A204.1 (cell line): ENCODE measurements at regions not wholly inside any gene's neighbourhood (a gene's known extent, or its start where the extent isn't known, plus 50 kb on each side); places are given as distances from the start of the nearest gene placed in this dataset.
"Not testable (repeated sequence)": the region's sequence is repeated elsewhere in the genome, so short reads cannot be mapped to it uniquely, and the experiment has no call there.

Experiments
- FAIRE-seq: peaks from 2 replicates; lab custom pipeline; 2012; peaks lifted over from hg19 to GRCh38; lab: Jason Lieb, UNC

- no peak for FAIRE-seq
Measured at GRCh38 chr5:30150231-30150630, 1043.3 kb upstream of the CDH6 start.

- no peak for FAIRE-seq
Measured at GRCh38 chr5:30149526-30149925, 1044.0 kb upstream of the CDH6 start.

GRCh38 chr5:30147976-30148375 lies 1045.5 kb upstream of the CDH6 start:
- no peak for FAIRE-seq

GRCh38 chr5:30144059-30144458 lies 1049.4 kb upstream of the CDH6 start:
- not testable (repeated sequence) for FAIRE-seq

GRCh38 chr5:30142432-30142831 lies 1051.1 kb upstream of the CDH6 start:
- no peak for FAIRE-seq

GRCh38 chr5:30121043-30121442 lies 1072.4 kb upstream of the CDH6 start:
- FAIRE-seq, result no peak

- FAIRE-seq, result no peak
Measured at GRCh38 chr5:30117135-30117534, 1076.4 kb upstream of the CDH6 start.

- no peak for FAIRE-seq
Measured at GRCh38 chr5:30113542-30113941, 1079.9 kb upstream of the CDH6 start.

GRCh38 chr5:30112867-30113266 lies 1080.6 kb upstream of the CDH6 start:
- no peak for FAIRE-seq

GRCh38 chr5:30108051-30108450 lies 1085.4 kb upstream of the CDH6 start:
- FAIRE-seq, result no peak

GRCh38 chr5:30106596-30106995 lies 1086.9 kb upstream of the CDH6 start:
- FAIRE-seq, result no peak

GRCh38 chr5:30104872-30105596 lies 1088.5 kb upstream of the CDH6 start:
- FAIRE-seq, result no peak

- FAIRE-seq, result no peak
Measured at GRCh38 chr5:30103452-30104202, 1089.9 kb upstream of the CDH6 start.

GRCh38 chr5:30103052-30103451 lies 1090.4 kb upstream of the CDH6 start:
- FAIRE-seq, result no peak

GRCh38 chr5:30102185-30102584 lies 1091.3 kb upstream of the CDH6 start:
- FAIRE-seq, result no peak

- no peak for FAIRE-seq
Measured at GRCh38 chr5:30100929-30101328, 1092.6 kb upstream of the CDH6 start.

GRCh38 chr5:30100148-30100713 lies 1093.3 kb upstream of the CDH6 start:
- no peak for FAIRE-seq

- no peak for FAIRE-seq
Measured at GRCh38 chr5:30099634-30100033, 1093.9 kb upstream of the CDH6 start.

GRCh38 chr5:30098940-30099339 lies 1094.5 kb upstream of the CDH6 start:
- no peak for FAIRE-seq

GRCh38 chr5:30092548-30092947 lies 1100.9 kb upstream of the CDH6 start:
- FAIRE-seq, result no peak

- FAIRE-seq, result no peak
Measured at GRCh38 chr5:30069441-30070263, 1123.8 kb upstream of the CDH6 start.

- no peak for FAIRE-seq
Measured at GRCh38 chr5:30063503-30063902, 1130.0 kb upstream of the CDH6 start.

GRCh38 chr5:30051976-30052375 lies 1141.5 kb upstream of the CDH6 start:
- FAIRE-seq, result no peak
